Right lobe of liver (tissue), 6 donors: ENCODE measurements at regions not wholly inside any gene's neighbourhood (a gene's known extent, or its start where the extent isn't known, plus 50 kb on each side); places are given as distances from the start of the nearest gene placed in this dataset.

Experiments
- ATAC-seq, 4 donors: fragments of 200-7000 bp; cut with Tn5 transposase; one replicate each; pipeline ENCODE4 v1.9.1; 2020; ENCODE audit warnings: mild to moderate bottlenecking in 4 of 4, moderate library complexity in 4 of 4
- DNase-seq, 3 donors: peaks; one replicate each; pipeline ENCODE4 v3.0.0-alpha.2; 2020
- H3K27ac ChIP-seq, 3 donors: fragments of 200-600 bp; one replicate each; pipeline ENCODE4 v1.8.0; 2022
- H3K27me3 ChIP-seq, 2 donors: fragments of 200-600 bp; one replicate each; pipeline ENCODE4 v1.8.0; 2022
- H3K36me3 ChIP-seq, 4 donors: fragments of 200-600 bp; sonication (generic) in 1 of 4; one replicate each; pipeline versions ENCODE4 v1.5.1 to v1.8.0; 2017 to 2022; ENCODE audit warnings: control low read depth in 1 of 4
- H3K4me1 ChIP-seq, 4 donors: fragments of 200-600 bp; sonication (generic) in 1 of 4; one replicate each; pipeline versions ENCODE4 v1.5.1 to v1.8.0; 2017 to 2022; ENCODE audit warnings: control low read depth in 1 of 4
- H3K4me3 ChIP-seq, 3 donors: fragments of 200-600 bp; one replicate each; pipeline ENCODE4 v1.8.0; 2022
- H3K9me3 ChIP-seq, 4 donors: fragments of 200-600 bp; sonication (generic) in 1 of 4; one replicate each; pipeline versions ENCODE4 v1.5.1 to v1.8.0; 2017 to 2022; ENCODE audit warnings: control low read depth in 1 of 4
- POLR2A ChIP-seq: fragments of 450-650 bp; IDR thresholded peaks from one replicate; pipeline ENCODE4 v1.6.1; 2017; ENCODE audit warnings: antibody characterized with exemption, mild to moderate bottlenecking
- WGBS: methylation state at CpG from one replicate; pipeline ENCODE4 v1.1.6; 2018; ENCODE audit warnings: low coverage, low lambda C conversion rate; ENCODE audit not compliant: insufficient coverage; ENCODE audit errors: missing lambda C conversion rate; 5-methylcytosine and 5-hydroxymethylcytosine counted together
- intact Hi-C, 2 donors: fragments of 100-400 bp; cut with DNase I; formaldehyde crosslinking; loops; one replicate each; pipeline versions ENCODE4 v1.11.2 to v1.14.1; 2022
- TF ChIP-seq, protein P1 (sequence below), 4 donors: fragments of 200-600 bp in 3 of 4; fragments of 450-650 bp in 1 of 4; IDR thresholded peaks; one replicate each; pipeline versions ENCODE4 v1.5.1 to v1.8.0; 2016 to 2022; ENCODE audit warnings: antibody characterized with exemption in 4 of 4, mild to moderate bottlenecking in 2 of 4
- donor health status: DM: no; HTN: yes; CAD: no.
- donor health status: DM: no; HTN: no; CAD: no.
- donor health status: DM: no; HTN: no; CAD: no.
- donor health status: DM: no; HTN: yes; CAD: no.
- donor health status: DM: no; HTN: yes; CAD: no.

DNA sequence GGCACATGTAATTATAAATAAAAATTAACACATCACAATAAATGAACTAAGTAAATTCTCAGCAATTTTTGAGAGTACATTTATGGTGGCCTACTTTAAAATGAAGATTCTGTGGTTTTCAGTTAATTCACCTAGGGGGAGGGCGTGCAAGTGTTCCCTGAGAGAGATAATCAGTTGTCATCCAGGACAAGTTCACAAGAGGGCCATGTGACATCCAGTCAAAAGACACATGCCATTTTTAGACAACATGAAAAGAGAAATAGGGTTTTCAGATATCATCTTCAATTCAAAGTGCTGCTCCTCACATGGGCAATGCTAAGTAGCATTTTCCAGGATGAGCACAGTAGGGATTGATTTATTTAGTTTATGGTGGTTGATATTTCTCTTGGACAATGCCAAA, 393.7 kb downstream of the STK39 start:
- TF ChIP-seq POLR2A: no peak
- TF ChIP-seq, protein P1, sequence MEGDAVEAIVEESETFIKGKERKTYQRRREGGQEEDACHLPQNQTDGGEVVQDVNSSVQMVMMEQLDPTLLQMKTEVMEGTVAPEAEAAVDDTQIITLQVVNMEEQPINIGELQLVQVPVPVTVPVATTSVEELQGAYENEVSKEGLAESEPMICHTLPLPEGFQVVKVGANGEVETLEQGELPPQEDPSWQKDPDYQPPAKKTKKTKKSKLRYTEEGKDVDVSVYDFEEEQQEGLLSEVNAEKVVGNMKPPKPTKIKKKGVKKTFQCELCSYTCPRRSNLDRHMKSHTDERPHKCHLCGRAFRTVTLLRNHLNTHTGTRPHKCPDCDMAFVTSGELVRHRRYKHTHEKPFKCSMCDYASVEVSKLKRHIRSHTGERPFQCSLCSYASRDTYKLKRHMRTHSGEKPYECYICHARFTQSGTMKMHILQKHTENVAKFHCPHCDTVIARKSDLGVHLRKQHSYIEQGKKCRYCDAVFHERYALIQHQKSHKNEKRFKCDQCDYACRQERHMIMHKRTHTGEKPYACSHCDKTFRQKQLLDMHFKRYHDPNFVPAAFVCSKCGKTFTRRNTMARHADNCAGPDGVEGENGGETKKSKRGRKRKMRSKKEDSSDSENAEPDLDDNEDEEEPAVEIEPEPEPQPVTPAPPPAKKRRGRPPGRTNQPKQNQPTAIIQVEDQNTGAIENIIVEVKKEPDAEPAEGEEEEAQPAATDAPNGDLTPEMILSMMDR (IDR thresholded peaks at IDR 0.05): no peak
- DNase-seq (no peak), ATAC-seq (no peak)
- 80% methylated on average over 1 of the region's 1 CpG for WGBS
- intact Hi-C loops: no loop called here
- Histone ChIP-seq H3K4me1 (no peaks in the 10 kb centered on the region), H3K27me3 (no peaks in the 10 kb centered on the region), H3K9me3 (no peaks in the 10 kb centered on the region), H3K4me3 (no peak overlapping the region), H3K36me3 (no peaks in the 10 kb centered on the region), H3K27ac (no peak overlapping the region)

DNA sequence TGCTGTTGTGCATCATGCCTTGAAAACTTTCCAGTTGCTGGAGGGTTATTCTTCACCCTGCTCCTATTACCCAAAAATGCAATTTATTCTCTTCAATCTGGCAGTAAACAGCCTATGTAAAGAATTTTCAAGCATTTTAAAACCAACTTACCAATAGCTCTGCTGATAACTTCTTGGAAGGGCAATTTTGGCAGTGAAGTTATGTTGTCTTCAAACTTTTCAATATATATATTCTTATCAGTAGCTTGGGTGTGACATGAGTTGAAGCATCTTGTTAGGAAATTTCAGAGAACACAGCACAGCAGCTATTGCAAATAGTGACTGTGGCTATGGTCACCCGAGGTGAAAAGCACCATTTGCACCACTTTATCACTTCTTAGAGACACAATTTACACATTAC, 395.5 kb downstream of the STK39 start:
- DNase-seq: no peak
- TF ChIP-seq, protein P1 (IDR thresholded peaks at IDR 0.05): no peak
- TF ChIP-seq POLR2A: no peak
- H3K27me3 ChIP-seq: no peaks in the 10 kb centered on the region
- no peak overlapping the region for H3K27ac ChIP-seq
- H3K9me3 ChIP-seq: no peaks in the 10 kb centered on the region
- H3K4me1 ChIP-seq: no peaks in the 10 kb centered on the region
- intact Hi-C loops: no loop called here
- 8% methylated on average over 1 of the region's 1 CpG for WGBS
- no peaks in the 10 kb centered on the region for H3K36me3 ChIP-seq
- no peak overlapping the region for H3K4me3 ChIP-seq
- no peak for ATAC-seq

DNA sequence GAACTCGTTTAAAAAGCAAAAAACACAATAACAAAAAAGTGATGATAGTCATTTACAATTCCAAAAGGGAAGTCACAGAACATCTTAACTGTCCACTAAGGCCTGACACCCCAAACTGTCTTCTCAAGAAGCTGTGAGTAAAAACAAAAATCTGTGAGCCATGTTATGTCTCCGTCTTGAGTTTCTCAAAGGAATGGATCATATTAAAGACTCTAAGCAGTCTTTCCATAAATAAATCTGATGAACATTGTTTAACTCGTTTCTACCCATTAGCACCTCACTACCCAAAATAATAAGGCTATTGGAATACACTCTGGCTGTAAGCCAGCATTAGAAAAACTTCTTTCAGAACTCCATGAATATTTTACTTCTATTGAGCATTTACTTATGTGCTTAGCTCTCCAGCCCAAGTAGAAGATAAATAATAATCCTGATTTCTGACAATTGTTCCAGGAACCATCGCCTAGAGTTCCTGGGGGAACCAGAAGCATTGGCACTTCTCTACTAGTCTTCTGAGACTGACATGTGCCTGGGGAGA, 396.0 kb downstream of the STK39 start:
- DNase-seq (no peak), ATAC-seq (no peak)
- no peak overlapping the region for H3K27ac ChIP-seq
- H3K4me1 ChIP-seq: no peaks in the 10 kb centered on the region
- no peaks in the 10 kb centered on the region for H3K9me3 ChIP-seq
- H3K36me3 ChIP-seq: no peaks in the 10 kb centered on the region
- no peak overlapping the region for H3K4me3 ChIP-seq
- no peaks in the 10 kb centered on the region for H3K27me3 ChIP-seq
- WGBS: 52% methylated on average over 4 of the region's 4 CpGs
- intact Hi-C loops: no loop called here
- TF ChIP-seq, protein P1 (IDR thresholded peaks at IDR 0.05): no peak
- TF ChIP-seq POLR2A: no peak

DNA sequence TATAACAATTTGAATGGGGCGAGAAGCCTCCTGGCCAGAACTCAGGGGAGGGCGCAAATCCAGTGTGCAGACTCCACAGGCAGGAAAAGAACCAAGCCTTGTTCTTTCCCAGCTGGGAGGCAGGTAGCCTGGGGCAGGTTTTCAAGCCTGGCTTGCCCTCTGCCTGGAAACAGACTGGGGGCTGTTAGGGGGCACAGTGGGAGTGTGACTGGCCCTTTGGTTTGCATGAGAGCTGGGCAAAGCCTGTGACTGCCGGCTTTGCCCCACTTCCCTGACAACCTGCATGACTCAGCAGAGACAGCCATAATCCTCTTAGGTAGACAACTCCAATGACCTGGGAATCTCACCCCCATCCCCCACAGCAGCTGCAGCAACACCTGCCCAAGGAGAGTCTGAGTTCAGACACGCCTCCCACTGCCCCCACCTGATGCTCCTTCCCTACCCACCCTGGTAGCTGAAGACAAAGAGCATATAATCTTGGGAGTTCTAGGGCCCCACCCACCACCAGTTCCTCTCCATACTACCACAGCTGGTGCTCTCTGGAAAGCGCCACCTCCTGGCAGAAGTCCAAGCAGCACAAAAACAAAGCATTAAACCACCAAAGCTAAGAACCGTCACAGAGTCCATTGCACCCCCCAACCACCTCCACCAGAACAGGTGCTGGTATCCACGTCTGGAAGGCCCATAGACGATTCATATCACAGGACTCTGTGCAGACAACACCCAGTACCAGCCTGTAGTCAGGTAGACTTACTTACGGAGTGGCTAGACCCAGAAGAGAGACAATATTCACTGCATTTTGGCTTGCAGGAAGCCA, 402.5 kb downstream of the STK39 start:
- Histone ChIP-seq H3K36me3 (no peaks in the 10 kb centered on the region), H3K27ac (no peak overlapping the region), H3K4me3 (no peak overlapping the region), H3K9me3 (no peaks in the 10 kb centered on the region), H3K4me1 (no peaks in the 10 kb centered on the region), H3K27me3 (no peaks in the 10 kb centered on the region)
- ATAC-seq (no peak), DNase-seq (no peak)
- intact Hi-C loops: no loop called here
- 60% methylated on average over 1 of the region's 9 CpGs for WGBS
- TF ChIP-seq, protein P1 (IDR thresholded peaks at IDR 0.05): no peak
- no peak for TF ChIP-seq POLR2A
